Esophagus squamous epithelium (tissue), 5 donors: ENCODE measurements at regions not wholly inside any gene's neighbourhood (a gene's known extent, or its start where the extent isn't known, plus 50 kb on each side); places are given as distances from the start of the nearest gene placed in this dataset.
A peak's percentile ranks its signal among the peaks of the same experiment; 100 is the strongest.
"Not testable (repeated sequence)": the region's sequence is repeated elsewhere in the genome, so short reads cannot be mapped to it uniquely, and the experiment has no call there.

Source experiments
- DNase-seq: peaks from one replicate; lab custom pipeline; 2025; lab: John Stamatoyannopoulos, UW
- H3K27ac ChIP-seq, 4 donors: fragments of 200-600 bp; sonication (generic); one replicate each; pipeline ENCODE4 v1.5.1; 2016 to 2019; ENCODE audit warnings: mild to moderate bottlenecking in 1 of 4
- H3K27me3 ChIP-seq, 4 donors: fragments of 200-600 bp; sonication (generic); 1 replicate in 3 of 4; 2 replicates in 1 of 4; pipeline versions ENCODE4 v1.5.1 to v1.6.0; 2017 to 2021; ENCODE audit warnings: antibody characterized with exemption in 1 of 4
- H3K36me3 ChIP-seq, 3 donors: fragments of 200-600 bp; sonication (generic); one replicate each; pipeline ENCODE4 v1.5.1; 2016 to 2019
- H3K4me1 ChIP-seq, 3 donors: fragments of 200-600 bp; sonication (generic); one replicate each; pipeline ENCODE4 v1.5.1; 2017 to 2019
- H3K4me3 ChIP-seq, 4 donors: fragments of 200-600 bp; sonication (generic); 1 replicate in 3 of 4; 2 replicates in 1 of 4; pipeline ENCODE4 v1.5.1; 2016 to 2019; ENCODE audit warnings: mild to moderate bottlenecking in 2 of 4, moderate library complexity in 1 of 4
- H3K9me3 ChIP-seq, 3 donors: fragments of 200-600 bp; sonication (generic); one replicate each; pipeline ENCODE4 v1.5.1; 2016 to 2019
- POLR2A ChIP-seq, 4 donors: fragments of 450-650 bp; IDR thresholded peaks; one replicate each; pipeline ENCODE4 v1.6.1; 2017; ENCODE audit warnings: antibody characterized with exemption in 4 of 4, mild to moderate bottlenecking in 4 of 4, moderate library complexity in 3 of 4
- WGBS, 2 donors: methylation state at CpG; one replicate each; pipeline ENCODE4 v1.1.5; 2018; 5-methylcytosine and 5-hydroxymethylcytosine counted together
- intact Hi-C: fragments of 100-400 bp; cut with DNase I; formaldehyde crosslinking; loops from one replicate; pipeline ENCODE4 v1.15.0; 2022
- TF ChIP-seq, protein P1 (sequence below), 6 experiments: fragments of 450-650 bp in 4 of 6; fragments of 200-600 bp in 2 of 6; sonication (generic) in 2 of 6; IDR thresholded peaks; one replicate each; pipeline ENCODE4 v1.5.1; 2016 to 2019; ENCODE audit warnings: antibody characterized with exemption in 6 of 6, mild to moderate bottlenecking in 4 of 6, moderate library complexity in 4 of 6
- donor health status: DM: yes; HTN: yes; CAD: no.

DNA sequence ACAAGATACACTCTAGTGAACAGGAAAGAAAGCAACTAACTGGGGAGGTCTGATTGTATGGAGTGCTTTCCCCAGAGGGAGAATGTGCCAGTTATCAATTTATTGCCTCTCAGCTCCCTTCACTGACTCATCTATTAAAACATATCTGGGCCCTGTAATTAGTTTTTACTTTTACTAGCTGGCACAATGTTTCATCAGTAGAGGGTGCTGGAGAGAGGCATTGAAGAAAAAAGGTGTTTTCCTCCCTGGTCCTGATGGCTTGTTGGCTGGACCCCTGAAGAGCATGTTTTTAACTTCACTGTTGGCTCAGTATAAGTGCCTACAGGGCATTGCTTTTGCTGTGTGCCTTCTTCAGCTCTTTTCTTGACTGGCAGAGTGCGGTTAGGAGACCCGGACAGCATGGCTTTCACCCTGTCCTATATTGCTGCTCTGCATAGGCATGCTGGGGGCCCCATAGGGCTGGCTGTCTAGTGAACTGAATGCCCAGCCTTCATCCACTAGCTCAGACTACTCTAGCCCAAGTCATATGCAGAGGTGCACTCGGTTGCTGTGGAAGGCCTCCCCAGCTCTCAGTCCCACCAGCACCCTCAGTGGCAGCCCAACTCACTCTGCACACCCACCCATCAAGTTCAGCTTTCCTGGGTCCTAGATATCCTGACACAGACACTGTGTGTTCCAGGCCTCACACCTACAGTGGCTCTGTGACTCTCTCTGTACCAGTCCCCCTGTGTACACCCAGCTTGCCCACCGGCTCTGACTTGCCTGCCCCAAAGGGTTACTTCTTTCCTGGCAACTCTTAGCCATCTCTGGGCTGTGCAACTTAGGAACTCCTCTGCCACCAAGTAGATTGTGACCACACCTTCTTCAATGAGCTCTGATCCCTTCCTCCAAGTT lies 62.3 kb upstream of the ACYP2 start:
- no peaks in the 10 kb centered on the region for H3K9me3 ChIP-seq
- no peak overlapping the region for H3K27ac ChIP-seq
- intact Hi-C loops, result no loop called here
- no peaks in the 10 kb centered on the region for H3K27me3 ChIP-seq
- DNase-seq, result no peak
- H3K4me1 ChIP-seq, result no peaks in the 10 kb centered on the region
- WGBS, 2 donors, result 83 to 91% methylated on average over 3 to 4 of the region's 4 CpGs
- TF ChIP-seq, protein P1, sequence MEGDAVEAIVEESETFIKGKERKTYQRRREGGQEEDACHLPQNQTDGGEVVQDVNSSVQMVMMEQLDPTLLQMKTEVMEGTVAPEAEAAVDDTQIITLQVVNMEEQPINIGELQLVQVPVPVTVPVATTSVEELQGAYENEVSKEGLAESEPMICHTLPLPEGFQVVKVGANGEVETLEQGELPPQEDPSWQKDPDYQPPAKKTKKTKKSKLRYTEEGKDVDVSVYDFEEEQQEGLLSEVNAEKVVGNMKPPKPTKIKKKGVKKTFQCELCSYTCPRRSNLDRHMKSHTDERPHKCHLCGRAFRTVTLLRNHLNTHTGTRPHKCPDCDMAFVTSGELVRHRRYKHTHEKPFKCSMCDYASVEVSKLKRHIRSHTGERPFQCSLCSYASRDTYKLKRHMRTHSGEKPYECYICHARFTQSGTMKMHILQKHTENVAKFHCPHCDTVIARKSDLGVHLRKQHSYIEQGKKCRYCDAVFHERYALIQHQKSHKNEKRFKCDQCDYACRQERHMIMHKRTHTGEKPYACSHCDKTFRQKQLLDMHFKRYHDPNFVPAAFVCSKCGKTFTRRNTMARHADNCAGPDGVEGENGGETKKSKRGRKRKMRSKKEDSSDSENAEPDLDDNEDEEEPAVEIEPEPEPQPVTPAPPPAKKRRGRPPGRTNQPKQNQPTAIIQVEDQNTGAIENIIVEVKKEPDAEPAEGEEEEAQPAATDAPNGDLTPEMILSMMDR (IDR thresholded peaks at IDR 0.05), result peak in 2 of 6 experiments; percentile 9 to 25
- TF ChIP-seq POLR2A (IDR thresholded peaks at IDR 0.05), result no peak
- no peak overlapping the region for H3K4me3 ChIP-seq
- peaks cover 0 to 30% (median 0%) of the 10 kb centered on the region in 3 donors for H3K36me3 ChIP-seq

- TF ChIP-seq, protein P1 (IDR thresholded peaks at IDR 0.05), result no peak
- TF ChIP-seq POLR2A (IDR thresholded peaks at IDR 0.05), result no peak
- no peak for DNase-seq
- 94 to 100% methylated on average over 2 of the region's 2 CpGs for WGBS, 2 donors
- no peaks in the 10 kb centered on the region for H3K4me1 ChIP-seq
- no peak overlapping the region for H3K4me3 ChIP-seq
- intact Hi-C loops, result no loop called here
- H3K27me3 ChIP-seq, result no peaks in the 10 kb centered on the region
- no peak overlapping the region for H3K27ac ChIP-seq
- peaks cover 0 to 30% (median 0%) of the 10 kb centered on the region in 3 donors for H3K36me3 ChIP-seq
- H3K9me3 ChIP-seq, result peaks cover 0 to 5% (median 3%) of the 10 kb centered on the region in 3 donors
These were observed 65.0 kb upstream of the ACYP2 start for GRCh38 chr2:54050445-54050844.

GRCh38 chr2:54049365-54049764 lies 66.0 kb upstream of the ACYP2 start:
- 32 to 39% methylated on average over 1 of the region's 1 CpG for whole genome bisulfite sequencing, 2 donors
- DNase-seq, result no peak

GRCh38 chr2:54048896-54049295 lies 66.5 kb upstream of the ACYP2 start:
- H3K36me3 ChIP-seq, result peaks cover 0 to 30% (median 0%) of the 10 kb centered on the region in 3 donors
- H3K9me3 ChIP-seq, H3K4me1 ChIP-seq, DNase-seq, H3K4me3 ChIP-seq, intact Hi-C loops, H3K27ac ChIP-seq, H3K27me3 ChIP-seq: not testable (repeated sequence)
- WGBS, 2 donors, result 59 to 77% methylated on average over 7 of the region's 7 CpGs

More at GRCh38 chr2:54049365-54049764, 66.0 kb upstream of the ACYP2 start:
- Histone ChIP-seq H3K36me3 (peaks cover 0 to 30% (median 0%) of the 10 kb centered on the region in 3 donors), H3K27ac (no peak overlapping the region), H3K4me1 (no peaks in the 10 kb centered on the region), H3K27me3 (no peaks in the 10 kb centered on the region), H3K4me3 (no peak overlapping the region), H3K9me3 (peaks cover 0 to 10% (median 9%) of the 10 kb centered on the region in 3 donors)
- intact Hi-C loops, result no loop called here
- TF ChIP-seq, protein P1 (IDR thresholded peaks at IDR 0.05), result no peak
- TF ChIP-seq POLR2A (IDR thresholded peaks at IDR 0.05), result no peak

- intact Hi-C loops, result no loop called here
- Histone ChIP-seq H3K27me3 (no peaks in the 10 kb centered on the region), H3K4me1 (no peaks in the 10 kb centered on the region), H3K9me3 (peaks cover 0 to 10% (median 9%) of the 10 kb centered on the region in 3 donors), H3K4me3 (no peak overlapping the region), H3K27ac (no peak overlapping the region), H3K36me3 (peaks cover 0 to 24% (median 0%) of the 10 kb centered on the region in 3 donors)
- no peak for DNase-seq
- TF ChIP-seq, protein P1 (IDR thresholded peaks at IDR 0.05), result no peak
- TF ChIP-seq POLR2A (IDR thresholded peaks at IDR 0.05), result no peak
- WGBS, 2 donors, result 100% methylated on average over 2 of the region's 2 CpGs
These were observed 67.2 kb upstream of the ACYP2 start for GRCh38 chr2:54048117-54048785.
